ENCODE measurements at regions not wholly inside any gene's neighbourhood (a gene's known extent, or its start where the extent isn't known, plus 50 kb on each side); places are given as distances from the start of the nearest gene placed in this dataset.

DNA sequence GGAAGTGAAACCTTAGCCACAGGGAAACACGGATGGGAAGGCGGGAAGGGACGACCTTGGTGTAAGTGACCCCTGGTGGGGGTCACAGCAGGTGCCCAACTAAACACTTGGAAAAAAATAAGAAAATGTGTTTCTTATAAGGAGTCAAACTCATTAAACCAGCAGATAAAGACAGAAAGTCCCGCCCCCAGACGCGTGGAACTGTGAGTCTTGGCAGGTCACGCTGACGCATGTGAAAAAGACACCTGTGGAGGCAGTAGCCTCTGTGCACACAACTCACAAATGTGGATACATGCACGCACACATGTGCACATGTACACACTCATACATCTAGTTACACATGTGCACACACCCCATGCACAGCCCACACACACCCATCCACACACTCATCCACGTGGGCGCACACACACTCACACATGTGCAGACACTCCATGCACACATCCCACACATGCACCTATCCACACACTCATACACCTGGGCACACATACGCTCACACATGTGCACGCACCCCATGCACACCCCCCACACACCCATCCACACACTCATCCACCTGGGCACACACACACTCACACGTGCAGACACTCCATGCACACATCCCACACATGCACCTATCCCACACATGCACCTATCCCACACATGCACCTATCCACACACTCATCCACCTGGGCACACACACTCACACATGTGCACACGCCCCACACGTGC lies 432.4 kb downstream of the SOX9 start:
- TF ChIP-seq FOXP2 (optimal IDR thresholded peaks at IDR 0.05; ENCODE audit: borderline replicate concordance, extremely low read depth, extremely low read length, insufficient read depth) = no peak
- TF ChIP-seq SIN3A (IDR thresholded peaks at IDR 0.05; ENCODE audit: borderline replicate concordance, insufficient read depth, low read length) = no peak
- no peak for TF ChIP-seq POLR2AphosphoS5 (IDR thresholded peaks at IDR 0.05; ENCODE audit: low read depth, low read length)
- TF ChIP-seq, protein P1, sequence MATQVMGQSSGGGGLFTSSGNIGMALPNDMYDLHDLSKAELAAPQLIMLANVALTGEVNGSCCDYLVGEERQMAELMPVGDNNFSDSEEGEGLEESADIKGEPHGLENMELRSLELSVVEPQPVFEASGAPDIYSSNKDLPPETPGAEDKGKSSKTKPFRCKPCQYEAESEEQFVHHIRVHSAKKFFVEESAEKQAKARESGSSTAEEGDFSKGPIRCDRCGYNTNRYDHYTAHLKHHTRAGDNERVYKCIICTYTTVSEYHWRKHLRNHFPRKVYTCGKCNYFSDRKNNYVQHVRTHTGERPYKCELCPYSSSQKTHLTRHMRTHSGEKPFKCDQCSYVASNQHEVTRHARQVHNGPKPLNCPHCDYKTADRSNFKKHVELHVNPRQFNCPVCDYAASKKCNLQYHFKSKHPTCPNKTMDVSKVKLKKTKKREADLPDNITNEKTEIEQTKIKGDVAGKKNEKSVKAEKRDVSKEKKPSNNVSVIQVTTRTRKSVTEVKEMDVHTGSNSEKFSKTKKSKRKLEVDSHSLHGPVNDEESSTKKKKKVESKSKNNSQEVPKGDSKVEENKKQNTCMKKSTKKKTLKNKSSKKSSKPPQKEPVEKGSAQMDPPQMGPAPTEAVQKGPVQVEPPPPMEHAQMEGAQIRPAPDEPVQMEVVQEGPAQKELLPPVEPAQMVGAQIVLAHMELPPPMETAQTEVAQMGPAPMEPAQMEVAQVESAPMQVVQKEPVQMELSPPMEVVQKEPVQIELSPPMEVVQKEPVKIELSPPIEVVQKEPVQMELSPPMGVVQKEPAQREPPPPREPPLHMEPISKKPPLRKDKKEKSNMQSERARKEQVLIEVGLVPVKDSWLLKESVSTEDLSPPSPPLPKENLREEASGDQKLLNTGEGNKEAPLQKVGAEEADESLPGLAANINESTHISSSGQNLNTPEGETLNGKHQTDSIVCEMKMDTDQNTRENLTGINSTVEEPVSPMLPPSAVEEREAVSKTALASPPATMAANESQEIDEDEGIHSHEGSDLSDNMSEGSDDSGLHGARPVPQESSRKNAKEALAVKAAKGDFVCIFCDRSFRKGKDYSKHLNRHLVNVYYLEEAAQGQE (IDR thresholded peaks at IDR 0.05; ENCODE audit: insufficient read depth in 1 of 2, low read depth in 2 of 2, low read length in 2 of 2) = no peak
- TF ChIP-seq TAF1 (IDR thresholded peaks at IDR 0.05; ENCODE audit: borderline replicate concordance, insufficient read depth, low read length) = no peak

DNA sequence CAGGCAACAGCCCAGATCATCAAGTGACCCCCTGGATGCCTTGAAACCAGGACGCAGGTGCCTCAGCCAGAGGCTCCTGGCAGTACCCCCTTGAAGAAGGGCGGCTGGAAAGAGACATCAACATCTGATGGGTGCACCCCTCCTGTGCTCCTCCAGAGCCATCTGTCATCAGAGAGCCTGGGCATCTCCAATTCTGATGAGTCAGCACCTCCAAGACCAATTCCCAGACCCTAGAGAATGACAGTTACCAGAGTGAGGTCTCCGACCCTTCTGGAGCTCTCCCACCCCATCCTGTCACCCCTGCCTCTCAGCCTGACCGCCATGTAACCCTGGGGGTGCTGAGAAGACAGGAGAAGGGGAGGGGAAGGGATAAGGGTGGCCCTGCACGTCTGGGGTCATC lies 433.7 kb downstream of the SOX9 start:
- TF ChIP-seq FOXP2 (optimal IDR thresholded peaks at IDR 0.05; ENCODE audit: borderline replicate concordance, extremely low read depth, extremely low read length, insufficient read depth) (no peak), POLR2AphosphoS5 (IDR thresholded peaks at IDR 0.05; ENCODE audit: low read depth, low read length) (no peak), SIN3A (IDR thresholded peaks at IDR 0.05; ENCODE audit: borderline replicate concordance, insufficient read depth, low read length) (no peak), TAF1 (IDR thresholded peaks at IDR 0.05; ENCODE audit: borderline replicate concordance, insufficient read depth, low read length) (no peak)
- TF ChIP-seq, protein P1 (IDR thresholded peaks at IDR 0.05; ENCODE audit: insufficient read depth in 1 of 2, low read depth in 2 of 2, low read length in 2 of 2) = no peak

DNA sequence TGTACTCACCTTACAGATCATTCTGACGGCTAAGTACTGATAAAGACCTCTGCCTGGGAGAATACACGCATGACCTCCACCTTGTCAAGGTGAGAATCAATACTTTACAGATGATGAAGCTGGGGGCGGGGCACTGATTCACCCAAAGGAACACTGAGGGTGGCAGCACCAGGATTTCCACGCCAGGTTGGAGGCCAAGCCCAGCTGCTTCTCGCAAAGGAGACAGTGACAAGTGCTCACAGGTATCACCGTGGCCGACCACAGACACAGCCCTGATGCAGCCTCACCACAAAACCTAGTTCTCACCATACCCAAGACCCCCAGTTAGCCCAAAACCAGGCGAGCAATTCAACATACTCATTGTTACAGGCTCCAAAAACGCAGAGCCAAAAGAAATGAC lies 434.2 kb downstream of the SOX9 start:
- TF ChIP-seq POLR2AphosphoS5 (IDR thresholded peaks at IDR 0.05; ENCODE audit: low read depth, low read length) (no peak), TAF1 (IDR thresholded peaks at IDR 0.05; ENCODE audit: borderline replicate concordance, insufficient read depth, low read length) (no peak), SIN3A (IDR thresholded peaks at IDR 0.05; ENCODE audit: borderline replicate concordance, insufficient read depth, low read length) (no peak), FOXP2 (optimal IDR thresholded peaks at IDR 0.05; ENCODE audit: borderline replicate concordance, extremely low read depth, extremely low read length, insufficient read depth) (no peak)
- TF ChIP-seq, protein P1 (IDR thresholded peaks at IDR 0.05; ENCODE audit: insufficient read depth in 1 of 2, low read depth in 2 of 2, low read length in 2 of 2) = no peak

GRCh38 chr17:72556944-72557826 lies 436.4 kb downstream of the SOX9 start:
- TF ChIP-seq SIN3A (IDR thresholded peaks at IDR 0.05; ENCODE audit: borderline replicate concordance, insufficient read depth, low read length) (no peak), FOXP2 (optimal IDR thresholded peaks at IDR 0.05; ENCODE audit: borderline replicate concordance, extremely low read depth, extremely low read length, insufficient read depth) (no peak), POLR2AphosphoS5 (IDR thresholded peaks at IDR 0.05; ENCODE audit: low read depth, low read length) (no peak)
- TF ChIP-seq, protein P1 (IDR thresholded peaks at IDR 0.05; ENCODE audit: insufficient read depth in 1 of 2, low read depth in 2 of 2, low read length in 2 of 2) = no peak

Measured in PFSK-1 (cell line).